ENCODE measurements at regions not wholly inside any gene's neighbourhood (a gene's known extent, or its start where the extent isn't known, plus 50 kb on each side); places are given as distances from the start of the nearest gene placed in this dataset.

DNA sequence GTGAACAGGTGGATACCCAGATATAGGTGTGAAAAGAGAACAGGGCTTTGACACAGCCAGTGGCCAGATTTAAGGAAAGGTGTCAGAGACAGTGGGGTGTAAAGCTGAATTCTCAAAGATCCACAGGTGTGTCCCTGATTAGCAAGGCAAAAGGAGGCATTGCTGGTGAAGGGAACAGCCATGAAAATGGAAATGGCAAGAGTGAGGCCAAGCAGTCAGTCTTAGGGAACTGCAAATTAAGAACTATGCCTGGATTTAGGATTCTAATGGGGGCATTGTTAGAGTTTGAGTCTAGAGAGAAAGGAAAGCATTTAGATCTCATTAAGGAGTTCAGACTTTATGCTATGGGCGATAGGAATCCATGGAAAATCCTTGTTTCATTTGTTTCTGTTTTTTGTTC lies 789.2 kb downstream of the MAFB start (continued):
- TF ChIP-seq, protein P1, sequence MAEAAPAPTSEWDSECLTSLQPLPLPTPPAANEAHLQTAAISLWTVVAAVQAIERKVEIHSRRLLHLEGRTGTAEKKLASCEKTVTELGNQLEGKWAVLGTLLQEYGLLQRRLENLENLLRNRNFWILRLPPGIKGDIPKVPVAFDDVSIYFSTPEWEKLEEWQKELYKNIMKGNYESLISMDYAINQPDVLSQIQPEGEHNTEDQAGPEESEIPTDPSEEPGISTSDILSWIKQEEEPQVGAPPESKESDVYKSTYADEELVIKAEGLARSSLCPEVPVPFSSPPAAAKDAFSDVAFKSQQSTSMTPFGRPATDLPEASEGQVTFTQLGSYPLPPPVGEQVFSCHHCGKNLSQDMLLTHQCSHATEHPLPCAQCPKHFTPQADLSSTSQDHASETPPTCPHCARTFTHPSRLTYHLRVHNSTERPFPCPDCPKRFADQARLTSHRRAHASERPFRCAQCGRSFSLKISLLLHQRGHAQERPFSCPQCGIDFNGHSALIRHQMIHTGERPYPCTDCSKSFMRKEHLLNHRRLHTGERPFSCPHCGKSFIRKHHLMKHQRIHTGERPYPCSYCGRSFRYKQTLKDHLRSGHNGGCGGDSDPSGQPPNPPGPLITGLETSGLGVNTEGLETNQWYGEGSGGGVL (tag by site-specific recombination; IDR thresholded peaks at IDR 0.05), result no peak
- TF ChIP-seq ZNF114 (tag by site-specific recombination; IDR thresholded peaks at IDR 0.05) (no peak), ZNF311 (tag by site-specific recombination; IDR thresholded peaks at IDR 0.05; ENCODE audit: borderline replicate concordance) (no peak)

DNA sequence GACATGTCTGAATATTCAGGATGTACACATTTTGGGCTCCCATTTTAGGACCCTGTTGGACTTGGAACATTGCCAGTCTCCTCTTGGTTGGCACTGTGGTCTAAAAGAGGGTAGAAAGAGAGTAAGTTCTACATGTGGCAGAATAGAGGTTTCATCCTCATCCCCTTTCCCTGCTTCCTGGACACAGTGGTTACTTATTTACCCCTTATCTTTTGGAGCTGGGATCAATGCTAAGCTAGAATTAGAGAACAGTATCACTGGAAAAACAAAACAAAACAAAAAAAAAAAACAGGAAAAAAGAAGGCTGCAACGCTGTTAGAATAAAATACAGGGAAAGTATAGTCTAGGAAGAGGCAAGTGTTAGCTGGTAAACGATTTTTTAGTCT lies 790.6 kb downstream of the MAFB start:
- Histone ChIP-seq H3K27ac (ENCODE audit: extremely low read depth, low read depth, low read length) (no peak overlapping the region), H3K4me3 (ENCODE audit: low read depth, low read length) (no peak overlapping the region), H3K36me3 (ENCODE audit: control insufficient read depth in 2 of 2, insufficient read depth in 1 of 2, low read length in 2 of 2) (no peaks in the 10 kb centered on the region), H3K4me1 (ENCODE audit: control insufficient read depth, insufficient read depth, low read length) (no peaks in the 10 kb centered on the region), H3K9me3 (ENCODE audit: control insufficient read depth, insufficient read depth, low read depth, low read length) (no peaks in the 10 kb centered on the region)
- TF ChIP-seq ZNF433 (tag by site-specific recombination; IDR thresholded peaks at IDR 0.05; ENCODE audit: low read depth), result no peak
- no peak for TF ChIP-seq MZF1 (tag by site-specific recombination; IDR thresholded peaks at IDR 0.05; ENCODE audit: borderline replicate concordance)
- no peak for TF ChIP-seq ZNF354C (tag by site-specific recombination; IDR thresholded peaks at IDR 0.05; ENCODE audit: borderline replicate concordance, low read depth)
- no peak for TF ChIP-seq ZNF132 (tag by site-specific recombination; IDR thresholded peaks at IDR 0.05; ENCODE audit: borderline replicate concordance)
- TF ChIP-seq ZNF596 (tag by site-specific recombination; IDR thresholded peaks at IDR 0.05), result no peak
- no peak for TF ChIP-seq ZNF501 (tag by site-specific recombination; IDR thresholded peaks at IDR 0.05)
- TF ChIP-seq HOXA7 (CRISPR knock-in tag; IDR thresholded peaks at IDR 0.05; ENCODE audit: borderline replicate concordance), result no peak
- ChIA-PET CTCF (interaction anchor here (0.6 to 3.2 kb wide), 3 partner anchors 25 to 1071 kb away, joined by 3 to 8 read pairs (median 4); no protein-coding TSS in a partner anchor), POLR2A (no interaction called here)

DNA sequence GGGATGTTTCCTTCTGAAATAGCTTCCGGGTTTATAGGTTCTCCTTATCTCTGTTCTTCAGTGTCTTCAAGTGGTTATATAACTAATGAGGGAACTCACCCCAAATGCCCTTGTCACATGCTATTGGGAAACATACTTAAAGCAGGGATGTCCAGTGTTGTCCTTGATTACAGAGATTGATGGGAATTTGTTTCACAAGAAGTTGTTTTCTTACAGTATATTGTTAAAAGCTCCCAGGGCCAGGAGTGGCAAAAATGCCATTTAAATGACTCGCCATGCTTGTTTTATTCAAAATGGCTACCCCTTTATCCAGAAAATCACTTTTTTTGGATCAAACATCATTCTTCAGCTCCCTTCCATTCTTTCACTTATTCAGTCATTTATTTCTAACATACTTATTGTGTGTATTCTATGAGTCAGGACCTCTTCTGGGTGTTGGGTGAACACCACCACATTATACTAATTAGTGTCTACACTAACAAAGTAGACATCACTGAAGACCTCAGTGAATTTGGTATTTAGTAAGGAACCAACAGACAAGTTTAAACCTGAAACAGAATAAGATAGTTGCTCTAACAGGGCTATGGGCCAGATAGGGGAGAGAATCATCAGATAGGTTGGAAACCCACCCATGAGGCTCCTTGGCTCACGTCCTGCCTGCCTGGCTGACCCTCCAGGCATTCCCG lies 791.1 kb downstream of the MAFB start:
- TF ChIP-seq ZFP41 (tag by site-specific recombination; IDR thresholded peaks at IDR 0.05; ENCODE audit: borderline replicate concordance), result no peak
- TF ChIP-seq ZNF561 (tag by site-specific recombination; IDR thresholded peaks at IDR 0.05; ENCODE audit: borderline replicate concordance), result no peak
- no peak for TF ChIP-seq ZNF792 (tag by site-specific recombination; IDR thresholded peaks at IDR 0.05)
- TF ChIP-seq ZBTB48 (tag by site-specific recombination; IDR thresholded peaks at IDR 0.05), result no peak
- TF ChIP-seq WT1 (tag by site-specific recombination; IDR thresholded peaks at IDR 0.05), result no peak
- TF ChIP-seq ZNF776 (tag by site-specific recombination; IDR thresholded peaks at IDR 0.05; ENCODE audit: borderline replicate concordance), result no peak
- TF ChIP-seq ZNF391 (tag by site-specific recombination; IDR thresholded peaks at IDR 0.05; ENCODE audit: borderline replicate concordance, low read depth), result no peak
- TF ChIP-seq KLF8 (tag by site-specific recombination; IDR thresholded peaks at IDR 0.05), result no peak
- TF ChIP-seq ZNF2 (tag by site-specific recombination; IDR thresholded peaks at IDR 0.05), result no peak
- no peak for TF ChIP-seq ZNF629 (tag by site-specific recombination; IDR thresholded peaks at IDR 0.05)
- TF ChIP-seq ZNF266 (tag by site-specific recombination; IDR thresholded peaks at IDR 0.05; ENCODE audit: low read depth), result no peak
- TF ChIP-seq HOXC10 (CRISPR knock-in tag; IDR thresholded peaks at IDR 0.05), result no peak
- no peak for TF ChIP-seq ZNF426 (tag by site-specific recombination; IDR thresholded peaks at IDR 0.05)
- Histone ChIP-seq H3K9me3 (ENCODE audit: control insufficient read depth, insufficient read depth, low read depth, low read length) (no peaks in the 10 kb centered on the region), H3K27ac (ENCODE audit: extremely low read depth, low read depth, low read length) (no peak overlapping the region), H3K36me3 (ENCODE audit: control insufficient read depth in 2 of 2, insufficient read depth in 1 of 2, low read length in 2 of 2) (no peaks in the 10 kb centered on the region), H3K4me3 (ENCODE audit: low read depth, low read length) (no peak overlapping the region), H3K4me1 (ENCODE audit: control insufficient read depth, insufficient read depth, low read length) (no peaks in the 10 kb centered on the region)
- ChIA-PET CTCF (interaction anchor here (0.6 to 3.2 kb wide), 2 partner anchors 24 to 1072 kb away, joined by 3 to 8 read pairs; no protein-coding TSS in a partner anchor), POLR2A (no interaction called here)

Data from HEK293 (cell line).